ENCODE measurements at regions not wholly inside any gene's neighbourhood (a gene's known extent, or its start where the extent isn't known, plus 50 kb on each side); places are given as distances from the start of the nearest gene placed in this dataset.
"Not testable (repeated sequence)": the region's sequence is repeated elsewhere in the genome, so short reads cannot be mapped to it uniquely, and the experiment has no call there.

DNA sequence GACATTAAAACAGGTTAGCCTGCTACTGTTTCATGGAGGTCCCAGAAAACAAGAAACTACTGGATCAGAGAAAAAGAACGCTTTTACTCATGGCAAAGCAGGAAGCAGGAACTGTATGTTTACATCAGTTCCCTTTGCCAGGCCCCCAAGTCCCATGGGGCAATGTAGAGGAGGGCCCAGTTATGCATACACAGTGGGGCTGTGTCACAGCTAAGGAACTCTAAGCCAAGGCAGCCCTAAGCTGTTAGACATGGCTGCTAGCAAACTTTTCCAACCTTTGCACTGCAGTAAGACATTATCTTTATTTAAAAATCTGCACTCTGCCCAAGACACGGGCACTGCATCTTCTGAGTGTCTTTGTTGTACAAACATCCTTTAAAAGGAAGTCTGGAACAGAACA is 975.8 kb downstream of the C4orf33 start:
- no peak for DNase-seq (ENCODE audit: low read depth)

DNA sequence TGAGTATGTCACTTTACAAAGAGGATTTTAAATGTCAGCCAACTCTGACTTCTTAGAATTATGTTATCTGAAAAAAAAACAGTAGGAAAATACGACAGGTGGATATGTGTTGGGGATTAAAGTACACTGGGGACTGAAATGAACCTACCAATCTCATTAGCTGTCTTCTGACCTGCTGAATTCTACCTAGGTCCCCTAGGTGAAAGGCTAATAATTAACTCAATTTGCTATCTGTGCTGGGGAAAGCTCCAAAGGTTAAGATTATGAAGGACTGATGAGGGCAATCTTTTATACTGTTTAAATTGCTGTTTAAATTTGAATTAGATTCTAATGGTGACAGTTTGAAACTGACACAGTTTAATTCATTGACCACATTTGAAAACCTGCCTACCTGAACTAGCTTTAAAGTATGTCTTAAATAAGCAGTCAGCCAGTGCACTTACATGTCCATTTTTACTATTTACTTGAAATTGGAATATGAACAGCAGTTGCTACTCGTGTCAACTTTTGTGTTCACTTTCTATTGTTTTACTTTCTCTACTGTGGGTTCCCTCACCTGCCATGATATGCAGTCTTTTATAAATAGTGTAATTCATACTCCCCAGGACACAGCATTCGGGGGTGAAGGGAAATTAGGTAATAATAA is 977.3 kb downstream of the C4orf33 start:
- DNase-seq (ENCODE audit: low read depth): no peak

DNA sequence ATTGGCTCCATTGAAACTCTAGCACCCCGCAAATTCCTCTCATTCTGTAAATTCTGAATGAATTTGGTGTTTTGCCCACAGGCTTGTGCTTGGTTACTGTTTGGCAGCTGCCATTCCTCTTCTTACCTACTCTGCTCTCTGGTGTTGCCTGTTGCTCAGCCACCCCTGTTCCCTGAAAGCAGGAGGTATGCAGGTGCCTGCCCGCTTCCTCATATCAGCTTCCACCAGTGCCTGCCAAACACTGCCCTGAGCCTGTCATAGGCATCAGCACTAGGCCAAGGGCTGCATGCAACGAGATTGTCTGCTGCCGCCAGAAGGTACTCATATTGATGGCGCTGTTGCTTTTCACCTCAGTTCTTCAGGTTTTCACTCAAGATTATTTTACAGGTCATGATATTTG is 978.1 kb downstream of the C4orf33 start:
- no peak for DNase-seq (ENCODE audit: low read depth)

- no peak for DNase-seq (ENCODE audit: low read depth)
These were observed 981.3 kb downstream of the C4orf33 start for GRCh38 chr4:130077275-130077674.

DNA sequence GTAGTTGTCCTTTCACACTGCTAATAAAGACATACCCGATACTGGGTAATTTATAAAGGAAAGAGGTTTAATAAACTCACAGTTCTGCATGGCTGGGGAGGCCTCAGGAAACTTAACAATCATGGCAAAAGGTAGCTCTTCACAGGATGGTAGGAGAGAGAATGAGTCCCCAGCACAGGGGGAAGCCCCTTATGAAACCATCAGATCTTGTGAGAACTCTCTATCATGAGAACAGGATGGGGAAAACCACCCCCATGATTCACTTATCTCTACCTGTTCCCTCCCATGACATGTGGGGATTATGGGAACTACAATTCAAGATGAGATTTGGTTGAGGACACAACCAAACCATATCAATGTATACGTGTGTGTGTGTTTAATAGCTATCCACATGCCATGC is 983.1 kb downstream of the C4orf33 start:
- not testable (repeated sequence) for DNase-seq (ENCODE audit: low read depth)

GRCh38 chr4:130080872-130081451 is 985.0 kb downstream of the C4orf33 start:
- DNase-seq (ENCODE audit: low read depth): no peak

DNA sequence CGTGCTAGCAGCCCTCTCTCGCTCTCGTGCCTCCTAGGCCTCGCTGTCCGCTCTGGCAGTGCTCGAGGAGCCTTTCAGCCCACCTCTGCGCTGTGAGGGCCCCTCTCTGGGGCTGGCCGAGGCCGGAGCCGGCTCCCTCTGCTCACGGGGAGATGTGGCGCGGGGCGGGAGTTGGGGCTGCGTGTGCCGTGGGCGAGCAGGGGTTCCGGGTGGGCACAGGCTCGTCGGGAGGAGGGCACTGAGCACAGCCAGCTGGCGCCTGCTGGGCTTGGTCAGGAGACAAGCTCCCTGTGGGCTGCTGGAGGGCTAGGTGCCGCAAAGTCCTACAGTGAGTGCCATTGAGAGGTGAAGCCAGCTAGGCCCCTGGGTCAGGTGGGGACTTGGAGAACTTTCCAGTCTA is 994.5 kb downstream of the C4orf33 start:
- DNase-seq (ENCODE audit: low read depth): no peak

DNA sequence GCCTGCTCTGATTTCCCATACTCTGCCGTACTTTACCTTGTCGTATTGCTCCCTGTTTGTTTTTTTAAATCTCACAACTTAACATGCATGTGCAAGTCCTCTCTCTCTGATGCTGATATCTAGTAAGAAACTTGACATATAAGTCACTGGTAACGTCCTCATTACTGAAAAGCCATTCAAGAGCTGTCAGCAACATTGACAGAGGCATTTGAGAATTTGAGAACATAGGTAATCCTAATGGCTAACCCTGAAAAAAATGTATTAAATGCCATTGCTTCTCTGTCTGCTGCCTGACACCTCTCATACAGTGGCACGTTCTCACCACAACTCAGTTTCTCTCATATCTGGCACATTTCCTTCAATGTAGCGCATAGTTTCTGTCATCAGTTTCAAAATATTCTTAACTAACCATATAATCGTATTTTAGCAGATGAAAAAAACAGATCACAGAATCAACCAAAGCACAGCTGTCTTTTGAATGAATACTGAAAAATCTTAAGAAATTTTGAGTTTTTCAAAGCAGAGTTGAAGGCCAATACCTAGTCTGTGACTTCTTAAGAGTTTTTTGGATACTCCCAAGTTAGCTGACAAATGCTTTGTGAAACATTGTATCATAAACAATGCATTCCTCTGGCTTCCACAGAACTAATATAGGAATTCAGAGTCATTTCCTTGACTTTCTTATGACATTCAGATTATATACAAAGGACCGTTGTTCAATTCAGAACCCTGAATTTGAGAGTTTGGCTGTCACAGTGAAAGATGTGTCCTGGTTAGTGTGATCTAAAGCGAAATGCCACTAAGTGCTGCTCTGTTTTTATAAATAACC is 996.4 kb downstream of the C4orf33 start:
- DNase-seq (ENCODE audit: low read depth): no peak

- no peak for DNase-seq (ENCODE audit: low read depth)
These were observed 1003.2 kb downstream of the C4orf33 start for GRCh38 chr4:130099105-130099504.

GRCh38 chr4:130110189-130110588 is 1014.2 kb downstream of the C4orf33 start:
- DNase-seq (ENCODE audit: low read depth): no peak

DNA sequence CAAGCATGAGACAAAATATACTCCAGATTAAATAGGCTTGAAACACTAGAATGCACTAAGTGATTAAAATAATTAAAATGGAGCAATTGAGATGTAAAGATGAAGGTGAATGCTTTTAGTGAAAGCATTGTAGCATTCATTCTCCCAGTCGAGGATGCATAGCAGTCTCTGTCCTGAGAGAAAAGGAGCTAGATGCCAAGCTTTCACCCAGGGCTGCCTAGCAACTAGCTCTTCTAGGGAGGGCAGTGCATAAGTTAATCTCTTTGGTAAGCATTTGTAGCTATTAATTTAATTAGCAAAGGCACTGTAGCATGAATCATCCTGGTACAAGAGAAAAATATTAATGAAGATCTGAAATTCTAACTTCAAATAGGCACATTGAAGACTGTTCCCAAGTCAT is 1014.8 kb downstream of the C4orf33 start:
- no peak for DNase-seq (ENCODE audit: low read depth)

- DNase-seq (ENCODE audit: low read depth): no peak
These were observed 1028.1 kb downstream of the C4orf33 start for GRCh38 chr4:130124066-130124465.

DNA sequence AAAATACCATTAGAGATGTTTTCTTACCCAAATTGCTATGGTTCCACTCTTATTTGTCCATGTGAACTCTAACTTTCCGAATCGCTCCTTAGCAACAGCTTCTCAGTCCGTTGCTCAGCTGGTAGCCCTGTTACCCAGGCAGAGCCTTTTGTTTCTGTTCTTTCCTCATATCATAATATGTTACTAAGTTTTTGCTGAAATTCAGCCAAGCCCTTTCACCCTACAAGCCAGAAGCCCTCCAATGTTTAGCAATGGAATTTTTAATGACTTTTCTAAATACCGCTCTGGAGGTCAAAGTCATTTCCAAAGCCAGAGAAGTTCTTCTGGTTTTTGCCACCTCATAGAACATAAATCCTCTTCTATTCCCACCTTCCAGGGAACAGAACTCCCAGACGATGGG is 1029.5 kb downstream of the C4orf33 start:
- DNase-seq (ENCODE audit: low read depth): no peak

GRCh38 chr4:130127297-130127696 is 1031.3 kb downstream of the C4orf33 start:
- DNase-seq (ENCODE audit: low read depth): no peak

- DNase-seq (ENCODE audit: low read depth): no peak
These were observed 1035.6 kb downstream of the C4orf33 start for GRCh38 chr4:130131536-130131935.

DNA sequence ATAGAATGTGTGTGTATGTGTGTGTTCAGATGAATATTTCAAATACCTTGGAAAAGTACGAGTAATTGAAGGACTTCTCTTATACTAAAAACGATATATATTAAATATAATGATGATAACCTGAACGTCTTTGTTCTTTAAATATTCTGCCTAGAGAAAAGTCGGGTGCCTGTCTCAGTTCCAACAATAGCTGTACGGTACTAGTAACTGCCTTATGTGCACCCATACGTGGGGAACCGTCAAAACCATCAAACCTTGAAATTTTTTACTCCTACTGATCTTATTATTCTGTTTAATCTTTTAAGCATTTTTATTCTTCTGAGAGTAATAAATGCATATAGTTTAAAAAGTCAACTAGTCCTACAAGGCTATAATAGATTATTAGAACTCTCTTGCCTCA is 1045.7 kb downstream of the C4orf33 start:
- DNase-seq (ENCODE audit: low read depth): no peak

DNA sequence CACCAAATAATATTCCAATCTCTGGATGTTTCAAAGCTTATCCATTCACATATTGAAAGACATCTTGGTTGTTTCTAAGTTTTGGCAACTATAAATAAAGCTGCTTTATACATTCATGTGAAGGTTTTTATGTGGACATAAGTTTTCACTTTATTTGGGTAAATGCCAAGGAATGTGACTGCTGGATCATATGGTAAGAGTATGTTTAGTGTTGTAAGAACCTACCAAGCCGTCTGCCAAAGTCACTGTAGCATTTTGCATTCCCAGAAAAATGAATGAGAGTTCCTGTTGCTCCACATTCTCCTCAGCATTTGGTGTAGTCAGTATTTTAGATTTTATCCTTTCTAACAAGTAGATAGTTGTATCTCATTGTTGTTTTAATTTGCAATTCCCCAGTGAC is 1047.7 kb downstream of the C4orf33 start:
- DNase-seq (ENCODE audit: low read depth): no peak

GRCh38 chr4:130146773-130147172 is 1050.8 kb downstream of the C4orf33 start:
- DNase-seq (ENCODE audit: low read depth): no peak

DNA sequence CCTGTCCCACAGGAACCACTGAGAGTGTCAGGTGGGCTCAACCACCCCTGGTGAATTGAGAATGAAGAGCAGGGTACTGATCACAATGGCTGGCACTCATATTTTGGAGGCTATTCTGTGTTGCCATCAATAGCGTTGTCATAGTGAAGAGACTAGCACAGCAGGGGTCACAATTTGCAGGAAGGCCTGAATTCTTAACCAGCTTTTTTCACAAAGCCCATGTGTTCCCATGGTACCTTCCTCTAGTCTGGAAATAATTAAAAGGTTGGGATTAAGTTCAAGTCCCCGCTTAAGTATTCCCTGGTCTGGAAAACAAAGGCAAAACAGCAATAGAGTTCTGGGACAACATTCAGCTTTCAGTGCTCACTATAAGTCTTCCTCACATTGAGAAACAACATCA is 1051.7 kb downstream of the C4orf33 start:
- DNase-seq (ENCODE audit: low read depth): no peak

- no peak for DNase-seq (ENCODE audit: low read depth)
These were observed 1058.9 kb downstream of the C4orf33 start for GRCh38 chr4:130154901-130155300.

- DNase-seq (ENCODE audit: low read depth): no peak
These were observed 1067.7 kb downstream of the C4orf33 start for GRCh38 chr4:130163701-130164100.

DNA sequence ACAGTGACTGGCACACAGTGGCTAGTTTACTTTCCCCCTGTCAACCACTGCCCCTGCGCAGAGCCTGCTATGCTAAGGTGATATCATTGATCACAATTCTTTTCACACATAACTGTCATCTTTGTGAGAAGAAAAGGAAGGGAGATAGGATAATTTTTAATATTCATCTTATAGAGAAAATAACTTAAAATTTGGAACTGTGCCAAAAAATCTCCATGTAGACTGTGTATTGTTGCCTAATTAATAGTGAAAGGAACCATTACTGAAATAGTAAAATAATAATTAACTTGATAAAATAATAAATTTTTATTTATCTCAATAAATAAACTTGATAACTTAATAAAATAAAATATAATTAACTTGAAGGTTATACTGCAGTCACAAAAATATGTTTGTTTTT is 1069.4 kb downstream of the C4orf33 start:
- no peak for DNase-seq (ENCODE audit: low read depth)

GRCh38 chr4:130172156-130172555 is 1076.2 kb downstream of the C4orf33 start:
- no peak for DNase-seq (ENCODE audit: low read depth)
